ENCODE measurements at regions not wholly inside any gene's neighbourhood (a gene's known extent, or its start where the extent isn't known, plus 50 kb on each side); places are given as distances from the start of the nearest gene placed in this dataset.

- no peak for DNase-seq
Measured at GRCh38 chr3:6540981-6541380, 319.9 kb upstream of the GRM7 start.

GRCh38 chr3:6542795-6543194 is 318.1 kb upstream of the GRM7 start:
- DNase-seq: no peak

DNA sequence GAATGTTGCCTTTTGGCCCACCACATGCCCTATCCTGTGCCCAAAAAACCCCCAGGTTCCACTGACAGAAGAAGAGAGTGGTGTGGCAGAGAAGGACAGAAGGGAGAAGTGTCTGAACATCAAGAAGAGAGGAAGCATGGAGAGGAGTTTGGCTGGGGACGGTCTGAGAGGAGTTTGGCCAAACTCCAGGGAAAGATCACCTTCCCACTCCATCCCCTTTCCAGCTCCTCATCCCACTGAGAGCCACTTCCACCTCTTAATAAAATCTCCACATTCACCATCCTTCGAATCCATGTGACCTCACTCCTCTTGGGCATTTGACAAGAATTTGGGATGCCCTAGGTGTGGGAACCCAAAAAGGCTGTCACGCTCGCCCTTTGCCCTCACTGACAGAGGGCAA is 311.6 kb upstream of the GRM7 start:
- no peak for DNase-seq

DNA sequence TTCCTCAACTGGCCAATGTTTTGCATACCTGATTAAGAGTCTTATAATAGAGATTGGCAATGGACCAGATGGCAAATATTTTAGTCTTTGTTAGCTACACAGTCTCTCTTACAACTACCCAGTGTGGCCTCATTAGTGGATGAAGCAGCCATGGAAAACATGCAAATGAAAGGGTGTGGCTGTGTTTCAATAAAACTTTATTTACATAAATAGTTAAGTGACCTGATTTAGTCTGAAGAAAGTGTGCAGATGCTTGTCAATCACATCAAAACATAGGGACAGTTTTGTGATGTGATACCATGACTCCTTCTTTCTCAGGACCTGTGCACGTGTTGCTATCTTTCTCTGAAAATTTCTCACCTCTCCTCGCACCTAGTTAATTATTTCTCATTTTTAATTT is 309.8 kb upstream of the GRM7 start:
- no peak for DNase-seq

- no peak for DNase-seq
Measured at GRCh38 chr3:6560259-6560658, 300.7 kb upstream of the GRM7 start.

DNA sequence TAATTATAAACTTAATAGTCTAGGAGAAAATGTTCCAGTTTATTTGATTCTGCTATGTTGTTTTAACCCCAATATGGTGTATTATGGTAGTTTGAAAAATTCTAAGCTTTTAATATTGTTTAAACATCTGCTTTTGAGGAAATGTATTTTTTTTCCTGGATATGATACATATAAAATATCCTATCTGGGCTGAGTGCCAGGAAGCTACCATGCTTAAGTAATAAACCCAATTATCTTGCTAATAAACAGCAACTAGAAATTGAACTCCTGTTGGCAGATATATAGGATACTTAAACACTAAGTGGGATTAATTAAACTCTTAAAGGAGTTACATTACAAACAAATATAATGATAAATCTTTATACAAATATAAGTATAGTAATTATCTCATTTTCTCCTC is 293.7 kb upstream of the GRM7 start:
- no peak for DNase-seq

DNA sequence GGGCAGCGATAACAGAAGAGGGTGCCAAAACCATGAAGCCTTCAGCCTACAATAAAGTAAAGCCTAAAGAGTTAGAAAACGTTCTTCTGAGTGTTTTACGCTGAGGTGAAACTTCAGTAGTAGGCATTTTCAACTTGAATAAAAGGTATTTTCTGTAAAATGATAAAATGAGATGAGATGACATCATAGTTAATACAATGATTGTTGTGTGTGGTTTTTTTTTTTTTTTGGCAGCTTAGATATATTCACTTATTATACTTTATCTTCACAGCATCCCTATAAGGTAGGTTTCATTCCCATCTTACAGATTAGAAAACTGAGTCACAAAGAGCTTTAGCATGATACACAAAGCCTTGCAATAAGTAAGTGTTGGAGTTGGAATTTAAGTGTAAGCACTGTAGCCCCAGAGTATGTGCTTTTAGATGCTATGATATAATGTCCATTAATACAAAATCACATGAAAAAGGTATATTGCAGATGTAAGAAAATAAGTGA is 291.9 kb upstream of the GRM7 start:
- DNase-seq: no peak

- no peak for DNase-seq
Measured at GRCh38 chr3:6571448-6571847, 289.5 kb upstream of the GRM7 start.

DNA sequence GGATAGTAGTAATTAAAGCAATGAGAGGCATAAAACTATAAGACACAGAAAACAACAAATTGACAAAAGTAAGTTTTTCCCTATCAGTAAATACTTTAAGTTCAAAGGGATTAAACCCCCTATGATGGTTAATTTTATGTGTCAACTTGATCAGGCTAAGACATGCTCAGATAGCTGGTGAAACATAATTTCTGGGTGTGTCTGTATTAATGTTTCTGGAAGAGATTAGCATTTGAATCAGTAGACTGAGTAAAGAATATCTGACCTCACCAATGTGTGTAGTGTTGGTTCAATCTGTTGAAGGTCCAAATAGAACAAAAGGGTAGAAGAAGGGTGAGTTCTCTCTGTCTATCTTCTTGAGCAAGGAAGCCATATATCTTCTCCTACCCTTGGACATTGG is 283.3 kb upstream of the GRM7 start:
- no peak for DNase-seq

DNA sequence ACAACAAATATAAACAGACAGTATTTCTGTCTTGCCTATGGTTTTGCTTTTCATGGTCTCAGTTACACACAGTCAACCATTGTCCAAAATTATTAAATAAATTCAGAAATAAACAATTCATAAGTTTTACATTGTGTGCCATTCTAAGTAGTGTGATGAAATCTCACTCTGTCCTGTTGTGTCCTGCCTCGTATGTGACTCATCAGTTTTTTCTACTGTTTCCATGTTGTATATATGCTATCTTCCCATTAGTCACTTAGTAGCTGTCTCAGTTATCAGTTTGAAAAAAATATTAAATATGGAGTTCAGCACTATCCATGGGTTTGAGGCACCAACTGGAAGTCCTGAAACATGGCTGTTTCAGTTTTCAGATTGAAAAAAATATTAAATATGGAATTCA is 282.4 kb upstream of the GRM7 start:
- no peak for DNase-seq

GRCh38 chr3:6580808-6581207 is 280.1 kb upstream of the GRM7 start:
- DNase-seq: no peak

GRCh38 chr3:6585360-6585759 is 275.6 kb upstream of the GRM7 start:
- DNase-seq: no peak

GRCh38 chr3:6600237-6600636 is 260.7 kb upstream of the GRM7 start:
- no peak for DNase-seq

DNA sequence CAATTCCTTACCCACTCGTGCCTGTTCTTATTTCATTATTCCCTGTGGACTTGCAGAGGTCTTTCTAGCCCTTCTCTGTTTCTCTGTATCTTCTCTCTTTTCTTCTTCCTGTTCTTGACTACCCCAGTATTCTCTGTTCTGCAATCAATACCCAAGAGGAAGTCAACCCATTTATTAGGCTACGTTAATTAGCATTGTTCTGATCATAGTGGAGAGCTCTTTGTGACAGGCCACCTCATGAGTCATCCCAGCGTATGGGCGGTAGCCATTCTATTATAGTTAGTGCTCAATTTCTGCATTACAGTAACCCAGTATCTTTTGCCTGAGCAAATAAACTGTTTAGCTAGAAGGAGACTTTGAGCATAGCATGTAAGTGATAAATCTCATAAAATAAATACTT is 259.5 kb upstream of the GRM7 start:
- no peak for DNase-seq

GRCh38 chr3:6602329-6602728 is 258.6 kb upstream of the GRM7 start:
- DNase-seq: no peak

DNA sequence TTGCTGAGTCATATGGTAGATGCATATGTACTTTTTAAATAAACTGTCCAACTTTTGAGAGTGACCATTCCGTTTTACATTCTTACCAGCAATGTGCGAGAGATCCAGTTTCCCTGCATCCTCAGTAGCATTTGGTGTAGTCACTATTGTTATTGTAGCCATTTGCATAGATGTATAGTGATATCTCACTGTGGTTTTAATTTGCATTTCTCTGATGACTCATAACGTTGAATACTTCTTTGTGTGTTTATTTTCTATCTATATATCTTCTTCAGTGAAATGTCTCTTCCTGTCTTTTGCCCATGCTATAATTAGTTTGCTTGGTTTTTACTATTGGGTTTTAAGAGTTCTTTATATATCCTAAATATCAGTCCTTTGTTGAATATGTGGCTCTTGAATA is 255.7 kb upstream of the GRM7 start:
- DNase-seq: no peak

DNA sequence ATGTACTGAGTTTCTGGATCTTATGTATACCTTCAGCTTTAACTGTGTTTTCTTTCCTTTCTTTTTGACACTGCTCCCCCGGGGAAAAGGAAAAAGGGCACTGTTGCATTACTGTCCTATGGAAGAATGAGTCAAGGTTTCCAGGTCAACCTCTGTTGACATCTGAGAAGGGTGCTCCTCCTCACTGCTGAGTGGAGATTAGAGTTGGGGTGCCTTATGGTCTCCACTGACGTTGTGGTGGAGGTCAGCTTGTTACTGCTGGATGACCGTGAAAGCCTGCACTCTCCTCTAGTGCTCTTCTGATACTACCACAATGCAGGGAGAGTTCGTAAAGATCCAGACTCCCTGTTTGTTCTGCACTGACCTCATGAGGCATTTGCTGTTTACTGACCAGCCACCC is 252.1 kb upstream of the GRM7 start:
- no peak for DNase-seq

DNA sequence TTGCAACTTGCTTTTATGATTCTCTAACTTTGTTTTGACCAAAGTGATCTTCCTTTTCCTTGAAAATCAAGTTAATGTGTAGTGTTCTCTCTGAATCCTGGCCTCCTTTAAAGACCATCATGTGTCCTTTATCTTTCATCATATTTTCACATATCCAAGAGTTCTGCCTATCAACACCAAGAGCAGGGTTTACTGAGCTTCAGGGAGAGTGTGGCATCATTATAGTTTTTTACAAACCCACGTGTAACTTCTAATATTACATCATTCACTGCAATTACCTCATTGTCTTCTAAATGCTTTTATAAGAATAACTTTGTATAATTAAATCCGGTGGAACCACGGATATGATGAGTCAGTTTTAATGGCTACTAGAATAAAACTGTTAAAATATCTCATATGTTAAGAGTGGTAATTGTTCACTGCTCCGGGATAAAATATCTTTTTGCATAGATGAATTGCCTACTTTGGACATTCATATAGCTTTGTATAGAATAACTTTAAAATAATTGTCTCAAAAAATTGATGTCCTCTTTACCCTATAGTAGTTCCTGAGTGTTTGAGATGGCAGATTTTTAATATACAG is 248.8 kb upstream of the GRM7 start:
- DNase-seq: no peak

- no peak for DNase-seq
Measured at GRCh38 chr3:6622260-6622659, 238.7 kb upstream of the GRM7 start.

DNA sequence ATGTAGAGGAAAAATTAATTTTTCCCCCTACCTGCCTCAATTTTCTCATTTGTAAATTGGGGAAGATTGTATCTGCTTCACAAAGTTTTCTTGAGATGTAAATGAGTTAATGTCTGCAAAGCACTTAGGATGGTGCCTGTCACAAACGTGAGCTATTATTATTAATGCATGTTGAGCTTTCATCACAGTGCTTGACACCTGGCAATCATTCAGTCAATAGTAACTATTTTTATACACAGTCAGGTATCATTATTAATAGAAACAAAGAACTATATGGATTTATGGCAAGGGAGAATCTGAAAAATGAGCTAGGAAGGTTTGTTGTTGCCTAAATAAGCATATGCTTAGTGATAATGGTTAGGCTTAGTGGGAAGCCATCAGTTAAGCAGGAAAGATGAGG is 238.2 kb upstream of the GRM7 start:
- DNase-seq: no peak

DNA sequence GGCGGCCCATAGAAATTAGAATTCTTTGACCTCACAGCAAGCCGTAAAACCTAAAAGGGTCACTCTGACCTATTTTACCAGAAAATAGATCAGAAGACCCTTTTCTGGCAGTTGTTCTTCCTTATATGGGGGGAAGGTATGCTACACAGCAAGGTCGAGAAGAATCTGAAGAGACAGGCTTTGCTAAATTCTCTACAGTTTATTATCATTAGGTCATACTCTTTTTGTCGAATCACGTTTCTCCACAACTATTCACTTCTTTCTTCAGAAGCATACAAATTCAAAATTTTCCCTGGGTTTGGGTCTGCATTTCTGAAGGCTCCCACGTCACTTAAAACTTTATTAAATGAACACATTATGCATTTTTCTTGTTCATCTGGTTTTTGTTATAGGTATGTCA is 229.5 kb upstream of the GRM7 start:
- no peak for DNase-seq

GRCh38 chr3:6640907-6641306 is 220.0 kb upstream of the GRM7 start:
- DNase-seq: no peak

DNA sequence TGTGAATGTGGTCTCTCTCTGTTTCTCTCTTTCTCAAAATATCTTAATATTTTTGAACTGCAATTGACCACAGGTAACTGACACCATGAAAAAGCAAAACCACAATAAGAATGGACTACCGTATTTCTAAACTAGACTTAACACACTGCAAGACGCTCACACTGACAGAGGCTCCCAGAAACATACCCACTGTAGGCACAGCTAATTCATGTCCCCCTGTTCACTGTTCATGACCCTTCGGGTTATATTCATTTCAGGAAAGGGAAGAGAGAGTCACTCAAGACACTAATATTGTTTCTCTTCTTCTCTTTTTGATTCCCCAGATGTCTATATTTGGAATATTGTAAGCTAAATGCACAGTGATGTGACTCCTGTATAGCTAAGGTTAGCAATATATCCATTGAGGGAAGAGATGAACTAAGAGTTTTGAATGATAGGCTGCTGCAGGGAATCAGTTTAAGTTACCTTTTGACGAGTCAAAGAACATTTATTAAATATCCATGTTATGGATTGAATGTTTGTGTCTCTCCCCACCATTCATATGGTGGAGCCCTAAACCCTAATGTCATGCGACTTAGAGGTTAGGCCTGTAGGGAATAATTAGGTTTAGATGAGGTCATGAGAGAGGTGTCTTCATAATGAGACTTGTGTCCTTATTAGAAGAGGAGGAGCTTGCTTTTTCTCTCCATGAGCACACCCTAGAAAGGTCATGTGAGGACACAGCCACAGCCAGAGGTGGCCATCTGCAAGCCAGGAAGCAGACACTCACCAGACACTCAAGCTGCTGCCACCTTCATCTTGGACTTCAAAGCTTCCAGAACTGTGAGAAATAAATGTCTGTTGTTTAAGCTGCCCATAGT is 216.6 kb upstream of the GRM7 start:
- peak; percentile 7 to 17 for DNase-seq

- DNase-seq: no peak
Measured at GRCh38 chr3:6654670-6655069, 206.2 kb upstream of the GRM7 start.

- no peak for DNase-seq
Measured at GRCh38 chr3:6655275-6655674, 205.6 kb upstream of the GRM7 start.

All from Kasumi-1 (cell line).